Neural crest cell (in vitro differentiated cells): ENCODE measurements at regions not wholly inside any gene's neighbourhood (a gene's known extent, or its start where the extent isn't known, plus 50 kb on each side); places are given as distances from the start of the nearest gene placed in this dataset.
A peak's percentile ranks its signal among the peaks of the same experiment; 100 is the strongest.

Source experiments
- DNase-seq: peaks from one replicate; pipeline ENCODE4 v3.0.0; 2021; ENCODE audit warnings: low read depth, mixed read lengths, low spot score
- H3K27ac Mint-ChIP-seq: one replicate; pipeline ENCODE4 v1.8.0; 2021; ENCODE audit warnings: mild to moderate bottlenecking, mixed read lengths; ENCODE audit not compliant: unreplicated experiment
- H3K27me3 Mint-ChIP-seq: 2 replicates; pipeline ENCODE4 v1.8.0; 2021; ENCODE audit warnings: low read depth, mild to moderate bottlenecking, mixed read lengths
- H3K36me3 Mint-ChIP-seq: 2 replicates; pipeline ENCODE4 v1.8.0; 2021; ENCODE audit warnings: low read depth, mild to moderate bottlenecking, mixed read lengths
- H3K4me1 Mint-ChIP-seq: 2 replicates; pipeline ENCODE4 v1.8.0; 2021; ENCODE audit warnings: mixed read lengths
- H3K4me3 Mint-ChIP-seq: one replicate; pipeline ENCODE4 v1.8.0; 2021; ENCODE audit warnings: mild to moderate bottlenecking, mixed read lengths
- H3K9me3 Mint-ChIP-seq: 2 replicates; pipeline ENCODE4 v1.8.0; 2021; ENCODE audit warnings: mixed read lengths
- TF ChIP-seq, protein P1 (sequence below): fragments of 200-600 bp; sonication (generic); conservative IDR thresholded peaks from 2 replicates; pipeline ENCODE4 v1.5.0; 2021; ENCODE audit warnings: antibody characterized with exemption, mild to moderate bottlenecking

DNA sequence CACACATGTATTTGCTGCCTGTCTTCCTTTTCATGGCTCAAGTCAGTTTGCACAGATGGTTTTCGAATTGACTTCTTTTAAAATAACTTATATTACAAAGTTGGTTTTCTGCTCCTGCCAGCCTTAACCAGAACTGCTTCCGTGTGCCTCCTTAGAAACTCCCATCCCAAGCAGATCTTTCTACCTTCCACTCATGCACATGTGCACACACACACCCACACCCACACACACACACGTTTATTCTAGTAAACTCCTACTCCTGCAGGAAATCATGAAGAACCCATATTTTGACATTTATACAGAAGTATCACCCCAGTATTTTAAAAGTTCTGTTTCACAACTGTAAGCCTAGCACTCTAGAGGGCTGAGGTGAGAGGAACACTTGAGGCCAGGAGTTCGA is 329.5 kb upstream of the SOX9 start:
- no peaks in the 10 kb centered on the region for H3K27me3 Mint-ChIP-seq
- no peak overlapping the region for H3K4me3 Mint-ChIP-seq
- no peak overlapping the region for H3K27ac Mint-ChIP-seq
- no peak for DNase-seq
- H3K4me1 Mint-ChIP-seq = peaks cover 22% of the 10 kb centered on the region
- H3K9me3 Mint-ChIP-seq = peaks cover 9% of the 10 kb centered on the region
- TF ChIP-seq, protein P1, sequence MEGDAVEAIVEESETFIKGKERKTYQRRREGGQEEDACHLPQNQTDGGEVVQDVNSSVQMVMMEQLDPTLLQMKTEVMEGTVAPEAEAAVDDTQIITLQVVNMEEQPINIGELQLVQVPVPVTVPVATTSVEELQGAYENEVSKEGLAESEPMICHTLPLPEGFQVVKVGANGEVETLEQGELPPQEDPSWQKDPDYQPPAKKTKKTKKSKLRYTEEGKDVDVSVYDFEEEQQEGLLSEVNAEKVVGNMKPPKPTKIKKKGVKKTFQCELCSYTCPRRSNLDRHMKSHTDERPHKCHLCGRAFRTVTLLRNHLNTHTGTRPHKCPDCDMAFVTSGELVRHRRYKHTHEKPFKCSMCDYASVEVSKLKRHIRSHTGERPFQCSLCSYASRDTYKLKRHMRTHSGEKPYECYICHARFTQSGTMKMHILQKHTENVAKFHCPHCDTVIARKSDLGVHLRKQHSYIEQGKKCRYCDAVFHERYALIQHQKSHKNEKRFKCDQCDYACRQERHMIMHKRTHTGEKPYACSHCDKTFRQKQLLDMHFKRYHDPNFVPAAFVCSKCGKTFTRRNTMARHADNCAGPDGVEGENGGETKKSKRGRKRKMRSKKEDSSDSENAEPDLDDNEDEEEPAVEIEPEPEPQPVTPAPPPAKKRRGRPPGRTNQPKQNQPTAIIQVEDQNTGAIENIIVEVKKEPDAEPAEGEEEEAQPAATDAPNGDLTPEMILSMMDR = no peak
- peaks cover 2% of the 10 kb centered on the region for H3K36me3 Mint-ChIP-seq

DNA sequence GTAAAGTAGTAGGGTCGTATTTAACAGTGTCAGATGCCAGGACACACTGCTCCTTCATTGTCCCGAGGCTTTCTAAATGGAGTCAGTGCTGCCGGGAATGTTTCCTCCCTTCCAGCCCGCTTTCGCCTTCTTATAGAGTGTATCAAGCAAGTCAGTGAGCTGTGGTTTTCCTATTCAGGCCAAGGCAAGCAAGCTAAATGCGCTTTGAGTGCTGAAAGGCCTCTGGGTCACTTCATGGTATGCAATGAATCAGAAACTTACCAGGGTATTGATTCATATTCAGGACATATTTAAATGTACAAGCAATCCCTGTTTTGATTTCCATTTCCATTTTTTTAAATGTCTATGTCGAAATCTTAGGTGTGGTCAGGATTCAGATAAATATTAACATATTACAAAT is 327.9 kb upstream of the SOX9 start:
- H3K4me3 Mint-ChIP-seq = no peak overlapping the region
- H3K4me1 Mint-ChIP-seq = peaks cover 12% of the 10 kb centered on the region
- H3K36me3 Mint-ChIP-seq = peaks cover 4% of the 10 kb centered on the region
- H3K9me3 Mint-ChIP-seq = peaks cover 10% of the 10 kb centered on the region
- TF ChIP-seq, protein P1 = no peak
- H3K27me3 Mint-ChIP-seq = no peaks in the 10 kb centered on the region
- DNase-seq = no peak
- H3K27ac Mint-ChIP-seq = peak overlapping the region; percentile 11

DNA sequence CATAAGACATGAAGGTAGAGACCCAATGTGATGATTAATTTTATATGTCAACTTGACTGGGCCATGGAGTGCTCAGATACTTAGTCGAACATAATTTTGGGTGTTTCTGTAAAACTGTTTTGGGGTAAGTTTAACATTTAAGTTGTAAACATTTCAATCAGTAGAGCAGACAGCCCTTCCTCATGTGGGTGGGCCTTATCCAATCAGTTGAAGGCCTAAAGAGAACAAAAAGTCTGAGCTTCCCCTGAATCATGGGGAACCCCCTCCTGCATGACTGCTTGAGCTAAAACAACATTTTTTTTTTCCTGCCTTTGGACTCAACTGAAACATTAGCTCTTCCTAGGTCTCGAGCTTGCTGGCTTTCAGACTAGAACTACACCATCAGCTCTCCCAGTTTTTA is 327.3 kb upstream of the SOX9 start:
- peaks cover 4% of the 10 kb centered on the region for H3K36me3 Mint-ChIP-seq
- no peaks in the 10 kb centered on the region for H3K27me3 Mint-ChIP-seq
- no peak for DNase-seq
- H3K9me3 Mint-ChIP-seq = peaks cover 10% of the 10 kb centered on the region
- no peak overlapping the region for H3K4me3 Mint-ChIP-seq
- TF ChIP-seq, protein P1 = no peak
- H3K27ac Mint-ChIP-seq = no peak overlapping the region
- peaks cover 7% of the 10 kb centered on the region for H3K4me1 Mint-ChIP-seq

DNA sequence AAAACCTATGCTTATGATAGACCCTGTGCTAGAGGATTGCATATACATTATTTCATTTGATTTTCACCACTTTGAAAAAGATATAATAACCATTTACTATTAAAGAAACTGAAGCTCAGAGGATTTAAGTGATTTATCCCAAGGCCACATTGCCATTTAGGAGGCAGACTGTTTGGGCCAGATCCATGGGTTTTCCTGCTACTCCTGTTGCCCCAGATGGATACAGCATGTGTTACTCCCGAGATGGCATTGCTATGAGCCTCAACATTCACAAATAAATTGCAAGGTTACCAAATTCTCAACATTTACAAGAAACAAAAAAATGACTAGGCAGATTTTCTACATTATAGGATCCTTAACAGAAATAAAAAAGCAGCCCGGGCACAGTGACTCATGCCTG is 322.1 kb upstream of the SOX9 start:
- H3K27me3 Mint-ChIP-seq = no peaks in the 10 kb centered on the region
- H3K27ac Mint-ChIP-seq = no peak overlapping the region
- H3K4me3 Mint-ChIP-seq = no peak overlapping the region
- H3K36me3 Mint-ChIP-seq = peaks cover 4% of the 10 kb centered on the region
- DNase-seq = no peak
- H3K4me1 Mint-ChIP-seq = peaks cover 7% of the 10 kb centered on the region
- peaks cover 13% of the 10 kb centered on the region for H3K9me3 Mint-ChIP-seq
- TF ChIP-seq, protein P1 = no peak

DNA sequence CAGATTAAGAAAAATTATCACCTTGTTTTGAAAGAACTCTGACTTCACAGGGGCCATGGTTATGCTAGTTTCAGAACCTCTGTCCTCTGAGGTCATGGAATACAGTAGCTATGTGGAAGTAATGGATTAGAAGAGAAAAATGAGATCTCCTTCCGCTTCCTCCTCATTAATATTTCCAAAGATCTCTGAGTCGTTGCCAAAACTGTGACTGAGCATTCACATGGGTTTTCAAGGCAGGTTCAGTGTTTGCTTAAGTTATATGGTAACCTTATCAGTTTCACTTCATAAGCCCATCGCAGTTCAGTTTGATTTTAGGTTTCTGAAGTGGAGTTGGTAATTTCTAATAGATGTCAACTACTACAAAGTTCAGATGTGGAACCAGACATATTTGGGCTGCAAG is 321.2 kb upstream of the SOX9 start:
- DNase-seq = no peak
- TF ChIP-seq, protein P1 = no peak
- Mint-ChIP-seq H3K4me3 (no peak overlapping the region), H3K27ac (no peak overlapping the region), H3K27me3 (no peaks in the 10 kb centered on the region), H3K9me3 (peaks cover 16% of the 10 kb centered on the region), H3K4me1 (peaks cover 7% of the 10 kb centered on the region), H3K36me3 (peaks cover 4% of the 10 kb centered on the region)

DNA sequence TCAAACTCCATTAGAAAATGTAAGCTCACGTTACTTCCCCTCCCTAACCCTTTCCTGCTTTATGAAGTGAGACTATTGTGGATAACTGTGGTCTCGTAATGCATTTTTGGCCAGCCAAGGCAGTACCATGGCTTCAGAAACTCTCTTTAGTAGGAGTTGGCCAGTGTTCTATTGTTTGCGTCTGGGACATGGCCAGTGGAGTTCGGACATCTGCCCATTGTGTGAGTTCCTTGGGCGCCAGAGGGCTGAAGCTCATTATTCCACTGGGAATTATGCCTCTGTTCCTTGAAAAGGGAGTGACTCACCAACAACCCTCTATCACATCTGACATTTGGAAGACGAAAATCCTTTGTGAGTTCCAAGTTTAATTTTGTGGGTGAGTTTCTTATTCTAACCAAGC is 319.5 kb upstream of the SOX9 start:
- H3K9me3 Mint-ChIP-seq = peaks cover 9% of the 10 kb centered on the region
- TF ChIP-seq, protein P1 = no peak
- H3K27ac Mint-ChIP-seq = no peak overlapping the region
- H3K36me3 Mint-ChIP-seq = peaks cover 3% of the 10 kb centered on the region
- no peak overlapping the region for H3K4me3 Mint-ChIP-seq
- no peaks in the 10 kb centered on the region for H3K27me3 Mint-ChIP-seq
- H3K4me1 Mint-ChIP-seq = peaks cover 7% of the 10 kb centered on the region
- DNase-seq = no peak
